DND-41 (cell line): ENCODE measurements at regions not wholly inside any gene's neighbourhood (a gene's known extent, or its start where the extent isn't known, plus 50 kb on each side); places are given as distances from the start of the nearest gene placed in this dataset.

Source experiments
- EZH2 ChIP-seq: IDR thresholded peaks from 3 replicates; pipeline ENCODE4 v1.6.1; 2012; ENCODE audit warnings: borderline replicate concordance, low read depth, mild to moderate bottlenecking, moderate library complexity, low read length, inconsistent platforms; ENCODE audit not compliant: severe bottlenecking
- TF ChIP-seq, protein P1 (sequence below): IDR thresholded peaks from 2 replicates; pipeline ENCODE4 v1.5.1; 2012; ENCODE audit warnings: borderline replicate concordance, low read length, moderate library complexity, mild to moderate bottlenecking; ENCODE audit not compliant: poor library complexity, severe bottlenecking; ENCODE audit errors: extremely low read depth

DNA sequence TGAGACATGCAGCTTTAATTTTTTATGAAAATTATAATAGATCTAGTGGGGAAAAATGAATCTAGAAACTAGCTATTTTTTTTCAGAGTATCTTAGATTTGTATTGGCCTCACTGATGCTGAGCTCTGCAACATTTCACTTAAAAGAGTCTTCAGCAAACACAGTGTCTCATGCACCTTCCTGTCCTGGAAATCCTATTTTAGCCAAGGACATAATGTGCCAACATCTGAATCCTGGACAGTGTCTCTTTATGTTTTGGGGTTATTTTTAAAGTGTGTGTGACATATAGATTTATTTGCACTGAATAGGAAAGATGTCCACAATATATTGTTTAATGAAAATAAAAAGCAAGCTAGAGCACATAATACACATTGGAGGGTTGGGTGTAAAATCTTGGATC is 199.1 kb upstream of the FMN2 start:
- TF ChIP-seq, protein P1, sequence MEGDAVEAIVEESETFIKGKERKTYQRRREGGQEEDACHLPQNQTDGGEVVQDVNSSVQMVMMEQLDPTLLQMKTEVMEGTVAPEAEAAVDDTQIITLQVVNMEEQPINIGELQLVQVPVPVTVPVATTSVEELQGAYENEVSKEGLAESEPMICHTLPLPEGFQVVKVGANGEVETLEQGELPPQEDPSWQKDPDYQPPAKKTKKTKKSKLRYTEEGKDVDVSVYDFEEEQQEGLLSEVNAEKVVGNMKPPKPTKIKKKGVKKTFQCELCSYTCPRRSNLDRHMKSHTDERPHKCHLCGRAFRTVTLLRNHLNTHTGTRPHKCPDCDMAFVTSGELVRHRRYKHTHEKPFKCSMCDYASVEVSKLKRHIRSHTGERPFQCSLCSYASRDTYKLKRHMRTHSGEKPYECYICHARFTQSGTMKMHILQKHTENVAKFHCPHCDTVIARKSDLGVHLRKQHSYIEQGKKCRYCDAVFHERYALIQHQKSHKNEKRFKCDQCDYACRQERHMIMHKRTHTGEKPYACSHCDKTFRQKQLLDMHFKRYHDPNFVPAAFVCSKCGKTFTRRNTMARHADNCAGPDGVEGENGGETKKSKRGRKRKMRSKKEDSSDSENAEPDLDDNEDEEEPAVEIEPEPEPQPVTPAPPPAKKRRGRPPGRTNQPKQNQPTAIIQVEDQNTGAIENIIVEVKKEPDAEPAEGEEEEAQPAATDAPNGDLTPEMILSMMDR = no peak
- no peak for TF ChIP-seq EZH2
